T1000 (cell line): ENCODE measurements at regions not wholly inside any gene's neighbourhood (a gene's known extent, or its start where the extent isn't known, plus 50 kb on each side); places are given as distances from the start of the nearest gene placed in this dataset.
"Not testable (repeated sequence)": the region's sequence is repeated elsewhere in the genome, so short reads cannot be mapped to it uniquely, and the experiment has no call there.

Experiments
- DNase-seq: peaks from one replicate; lab custom pipeline; 2025; ENCODE audit warnings: mixed read lengths; lab: John Stamatoyannopoulos, UW

DNA sequence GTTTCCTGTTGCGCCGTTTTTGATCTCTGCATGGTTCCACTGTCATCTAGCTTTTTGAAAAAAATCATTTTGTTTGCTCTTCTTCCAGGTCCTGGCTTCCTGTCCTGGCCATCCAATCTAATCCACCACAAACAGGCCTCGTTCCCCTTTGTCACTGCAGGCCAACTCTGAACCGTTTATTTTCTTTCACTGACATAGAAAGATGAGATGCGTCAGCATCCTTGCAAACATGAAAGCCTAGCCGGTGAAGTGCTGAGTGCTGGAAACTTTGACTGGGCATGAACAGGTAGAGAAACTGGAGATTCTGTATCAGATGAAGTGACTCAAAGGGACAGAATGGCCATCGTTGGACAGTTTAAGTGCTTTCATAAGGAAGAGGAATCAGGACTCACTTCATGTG, 1247.8 kb downstream of the TYW1 start:
- DNase-seq = no peak

DNA sequence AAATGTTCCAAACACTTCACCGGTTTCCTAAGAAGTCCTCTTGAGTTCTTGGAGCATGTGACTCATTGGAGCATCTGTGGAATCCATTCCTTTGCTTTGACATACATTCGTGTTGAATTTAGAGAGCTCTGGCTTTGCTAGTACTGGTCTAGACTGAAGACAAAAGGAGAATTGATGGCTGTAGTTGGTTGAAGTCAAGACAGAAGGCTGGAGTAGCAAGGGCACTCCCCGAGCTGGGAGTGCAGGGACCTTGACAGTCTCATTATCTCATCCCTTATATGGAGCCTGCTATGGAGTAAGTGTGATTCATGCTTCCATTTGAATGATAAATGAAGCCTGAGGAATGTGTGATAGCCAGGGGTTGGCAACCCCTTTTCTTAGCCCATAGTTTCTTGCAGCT, 1249.1 kb downstream of the TYW1 start:
- DNase-seq = no peak

DNA sequence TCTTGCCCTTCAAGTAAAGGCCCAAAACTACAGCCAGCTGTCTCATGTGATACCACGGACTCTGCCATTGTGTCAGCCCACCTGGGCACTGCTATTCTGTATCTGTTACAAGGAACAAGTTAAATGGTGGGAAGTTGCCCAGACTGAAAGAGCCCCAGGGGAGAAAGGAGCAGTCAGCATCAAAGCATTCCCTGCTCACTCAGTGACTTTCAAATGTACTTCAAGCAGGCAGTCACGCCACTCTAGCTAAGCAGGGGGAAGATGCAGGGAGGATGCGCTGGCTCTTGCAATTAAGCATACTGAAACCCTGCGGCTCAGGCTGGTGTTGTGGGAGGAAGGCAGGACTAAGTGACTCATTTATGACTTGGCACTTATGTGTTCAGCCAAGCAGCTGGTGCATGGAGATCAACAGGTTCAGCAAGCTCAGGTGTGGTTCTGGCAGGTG, 1249.6 kb downstream of the TYW1 start:
- DNase-seq = peak; percentile 59

DNA sequence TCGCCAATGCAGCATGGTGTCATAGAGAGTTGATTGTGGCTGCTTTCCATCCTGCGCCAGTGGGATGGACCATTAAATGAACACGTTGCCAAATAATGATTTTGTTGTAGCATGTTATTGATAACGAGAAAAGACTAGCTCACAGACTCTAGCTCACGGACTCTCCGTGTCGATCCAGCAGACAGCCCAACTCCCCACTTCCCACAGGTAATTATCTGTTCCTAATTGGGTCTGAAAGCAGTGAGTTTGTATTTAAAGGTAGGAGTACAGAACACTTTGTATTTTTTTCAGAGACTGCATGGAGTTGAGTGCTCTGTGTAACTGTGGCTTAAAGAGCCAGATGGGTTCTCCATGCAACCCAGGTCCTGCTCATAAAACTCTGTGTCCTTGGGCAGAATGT, 1250.5 kb downstream of the TYW1 start:
- DNase-seq = no peak

DNA sequence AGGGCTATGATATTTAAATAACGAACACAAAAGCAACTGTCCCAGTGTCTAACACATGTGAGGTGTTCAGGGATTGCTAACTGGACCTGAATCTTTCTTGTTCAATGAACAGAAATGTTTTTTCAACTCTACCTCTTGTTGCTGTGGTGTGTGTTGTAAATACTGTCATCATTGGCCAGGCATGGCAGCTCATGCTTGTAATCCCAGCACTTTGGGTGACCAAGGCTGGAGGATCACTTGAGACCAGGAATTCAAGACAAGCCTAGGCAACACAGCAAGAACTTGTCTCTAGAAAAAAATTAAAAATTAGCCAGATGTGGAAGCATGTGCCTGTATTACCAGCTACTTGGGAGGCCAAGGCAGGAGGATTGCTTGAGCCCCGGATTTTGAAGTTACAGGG, 1250.9 kb downstream of the TYW1 start:
- DNase-seq = no peak

DNA sequence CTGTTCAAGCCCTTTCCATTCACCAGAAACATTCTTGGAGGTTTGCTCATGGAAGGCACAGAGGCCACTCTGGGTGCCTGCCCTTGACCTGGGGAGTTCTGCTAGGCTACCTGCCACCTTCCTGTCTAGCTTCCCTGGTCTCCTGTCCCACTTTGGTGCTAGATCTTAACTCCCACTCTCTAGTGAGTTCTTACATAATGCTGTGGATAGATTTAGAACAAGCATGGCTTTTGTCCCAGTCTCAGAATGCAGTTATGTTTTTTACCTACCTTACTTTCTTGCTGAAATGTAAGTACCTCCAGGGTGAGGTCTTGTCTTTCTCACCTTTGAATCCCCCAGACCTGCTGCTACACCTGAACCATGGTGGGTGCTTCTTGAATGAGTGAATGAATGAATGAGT, 1252.3 kb downstream of the TYW1 start:
- DNase-seq = no peak

DNA sequence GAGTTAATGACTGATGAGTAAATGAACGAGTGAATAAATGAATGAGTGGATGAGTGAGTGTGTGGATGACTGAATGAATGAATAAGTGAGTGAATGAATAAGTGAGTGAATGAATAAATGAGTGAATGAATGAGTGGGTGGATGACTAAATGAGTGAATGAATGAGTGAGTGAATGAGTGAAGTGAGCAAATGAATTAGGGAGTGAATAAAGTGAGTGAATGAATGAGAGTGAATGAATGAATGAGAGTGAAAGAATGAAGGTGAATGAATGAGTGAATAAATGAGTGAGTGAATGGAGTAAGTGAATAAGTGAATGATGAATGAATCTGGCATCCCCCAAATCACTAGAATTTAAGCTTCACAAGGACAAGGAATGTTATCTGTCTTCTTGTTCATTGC, 1253.0 kb downstream of the TYW1 start:
- DNase-seq = no peak

DNA sequence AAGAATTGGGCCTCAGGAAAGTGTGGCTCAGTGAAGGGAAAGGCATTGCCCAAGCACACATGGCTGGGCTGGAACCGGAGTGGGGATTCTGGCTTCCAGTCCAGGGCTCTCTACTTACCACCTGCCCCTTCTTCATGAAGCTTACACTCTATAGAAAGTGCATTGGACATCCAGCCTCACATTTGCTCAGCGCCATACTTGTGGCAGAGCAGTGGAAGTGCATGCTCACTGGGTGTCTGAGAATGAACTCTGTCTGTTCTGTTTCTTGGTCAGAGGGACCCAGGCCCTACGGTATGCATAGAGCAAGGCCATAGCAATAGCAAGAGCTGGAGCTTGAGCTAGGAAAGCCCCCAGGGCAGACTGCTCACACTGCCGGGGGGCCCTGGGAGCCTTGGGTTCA, 1253.5 kb downstream of the TYW1 start:
- no peak for DNase-seq

DNA sequence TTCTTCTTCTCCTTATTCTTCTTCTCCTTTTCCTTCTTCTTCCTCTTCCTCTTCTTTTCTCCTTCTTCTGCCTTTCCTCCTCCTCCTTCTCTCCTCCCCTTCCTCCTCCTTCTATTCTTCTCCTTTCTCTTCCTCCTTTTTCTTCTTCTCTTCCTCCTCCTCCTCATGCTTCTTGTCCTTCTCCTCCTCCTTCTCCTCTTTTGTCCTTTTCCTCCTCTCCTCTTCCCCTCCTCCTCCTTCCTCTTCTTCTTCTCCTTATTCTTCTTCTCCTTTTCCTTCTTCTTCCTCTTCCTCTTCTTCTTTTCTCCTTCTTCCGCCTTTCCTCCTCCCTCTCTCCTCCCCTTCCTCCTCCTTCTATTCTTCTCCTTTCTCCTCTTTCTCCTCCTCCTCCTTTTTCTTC, 1258.2 kb downstream of the TYW1 start:
- not testable (repeated sequence) for DNase-seq

DNA sequence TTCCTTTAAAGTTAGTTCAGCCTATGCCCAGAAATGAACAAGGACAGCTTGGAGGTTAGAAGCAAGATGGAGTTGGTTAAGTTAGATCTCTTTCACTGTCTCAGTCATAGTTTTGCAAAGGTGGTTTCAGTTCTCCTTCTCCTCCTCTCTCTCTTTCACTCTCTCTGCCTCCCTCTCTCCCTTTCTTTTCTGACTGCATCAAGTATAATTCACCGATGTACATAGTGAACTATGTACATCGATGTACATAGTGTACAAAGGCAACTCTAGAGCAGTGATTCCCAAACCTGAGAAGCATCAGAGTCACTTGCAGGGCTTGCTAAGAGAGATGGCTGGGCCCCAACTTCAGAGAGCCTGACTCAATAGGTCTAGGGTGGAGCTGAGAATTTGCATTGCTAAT, 1259.7 kb downstream of the TYW1 start:
- DNase-seq = no peak

DNA sequence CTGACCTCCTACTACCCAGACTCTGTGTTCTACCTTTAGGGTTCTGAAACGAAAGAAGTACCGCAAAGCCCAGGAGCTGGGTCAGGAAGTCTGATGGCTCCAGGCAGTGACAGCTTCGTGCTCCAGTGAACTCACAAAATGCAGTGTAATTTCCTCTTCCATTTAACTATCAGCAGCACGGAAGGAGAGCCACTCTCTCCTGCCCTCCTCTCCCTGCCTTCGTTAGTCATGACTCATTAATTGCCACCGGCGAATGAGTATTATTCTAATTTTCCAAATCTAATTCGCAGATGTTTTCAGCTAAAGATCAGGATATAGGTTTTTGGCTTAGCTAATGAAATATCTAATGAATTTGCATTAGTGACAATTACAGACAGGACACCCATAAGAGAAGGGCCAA, 1262.0 kb downstream of the TYW1 start:
- DNase-seq = no peak

DNA sequence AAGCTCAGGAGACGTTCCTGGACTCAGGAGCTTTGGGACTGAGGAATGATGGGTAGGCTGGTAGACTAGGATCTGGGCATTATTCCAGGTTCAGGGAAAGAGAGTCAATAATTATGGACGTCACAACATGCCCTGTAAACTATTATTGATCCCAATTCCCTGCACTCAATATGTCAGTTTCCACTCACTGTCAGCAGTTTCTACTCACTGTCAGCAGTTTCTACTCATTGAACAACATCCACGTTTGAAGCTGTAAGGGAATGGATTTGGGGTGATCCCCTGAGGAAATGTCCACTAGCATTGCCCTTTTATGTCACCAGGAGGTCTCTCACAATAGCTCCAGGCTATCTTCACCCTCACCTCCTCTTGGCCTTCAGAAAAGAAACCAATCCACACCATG, 1268.6 kb downstream of the TYW1 start:
- DNase-seq = no peak

DNA sequence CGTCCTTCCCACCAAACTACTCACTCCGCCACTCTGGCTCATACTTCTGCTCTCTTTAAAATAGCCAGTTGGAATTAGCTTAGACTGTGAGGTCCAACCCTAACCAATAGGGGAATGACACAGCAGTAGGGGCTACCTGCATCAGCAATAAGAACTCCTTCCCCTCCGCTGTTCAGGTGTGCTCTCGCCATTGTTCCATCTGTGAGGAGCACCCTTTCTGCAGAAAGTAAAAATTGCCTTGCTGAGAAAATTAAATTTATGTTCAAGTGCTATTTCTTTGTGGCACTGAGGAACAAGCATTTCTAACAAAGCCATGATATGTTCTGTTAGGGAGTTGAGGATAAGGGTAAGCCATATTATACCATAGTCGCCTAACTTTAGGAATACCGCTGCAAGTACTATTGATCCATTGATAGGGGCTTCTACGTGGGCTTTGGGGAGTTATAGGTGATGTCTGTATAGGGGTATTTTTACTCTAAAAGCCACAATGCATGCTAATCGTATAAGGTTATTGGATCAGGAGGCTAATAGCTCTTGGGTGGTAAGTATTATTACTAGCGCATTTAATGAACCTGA, 1269.5 kb downstream of the TYW1 start:
- no peak for DNase-seq

DNA sequence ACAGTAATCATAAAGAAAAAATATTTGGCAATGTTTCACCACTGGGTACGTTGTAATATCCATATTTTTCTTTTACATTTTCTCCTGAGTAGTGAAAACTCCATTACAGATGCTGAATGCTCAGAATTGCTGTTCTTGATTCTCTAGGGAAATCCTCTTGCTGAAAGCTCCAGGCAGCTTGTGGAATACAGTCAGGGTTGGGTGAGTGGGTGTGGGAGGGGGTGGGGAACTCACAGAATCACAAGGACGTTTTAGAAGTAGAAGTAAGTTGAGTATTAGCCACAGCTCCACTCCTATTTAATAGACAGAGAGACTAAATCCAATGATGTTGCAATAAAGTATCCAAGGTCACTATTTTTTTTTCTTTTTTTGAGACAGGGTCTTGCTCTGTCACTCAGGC, 1270.9 kb downstream of the TYW1 start:
- DNase-seq = no peak

DNA sequence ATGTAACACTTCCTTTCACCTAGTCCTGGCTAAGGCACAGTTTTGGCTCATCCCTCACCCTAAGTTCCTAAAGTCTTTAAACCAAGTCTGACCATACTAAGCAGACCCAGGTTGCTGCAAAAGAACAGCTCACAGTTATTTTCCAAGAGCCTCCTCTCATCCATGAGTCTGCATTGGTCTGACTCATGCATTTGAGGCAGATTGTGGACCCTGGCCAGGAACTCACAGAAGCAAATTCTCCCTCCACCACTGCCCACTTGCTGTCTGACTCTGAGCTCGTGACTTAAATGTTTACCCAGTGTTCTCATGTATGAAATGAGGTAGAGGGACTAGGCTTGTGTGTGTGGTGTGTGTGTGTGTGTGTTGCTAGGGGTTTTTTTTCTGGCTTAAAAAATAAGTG, 1272.8 kb downstream of the TYW1 start:
- DNase-seq = peak; percentile 48

DNA sequence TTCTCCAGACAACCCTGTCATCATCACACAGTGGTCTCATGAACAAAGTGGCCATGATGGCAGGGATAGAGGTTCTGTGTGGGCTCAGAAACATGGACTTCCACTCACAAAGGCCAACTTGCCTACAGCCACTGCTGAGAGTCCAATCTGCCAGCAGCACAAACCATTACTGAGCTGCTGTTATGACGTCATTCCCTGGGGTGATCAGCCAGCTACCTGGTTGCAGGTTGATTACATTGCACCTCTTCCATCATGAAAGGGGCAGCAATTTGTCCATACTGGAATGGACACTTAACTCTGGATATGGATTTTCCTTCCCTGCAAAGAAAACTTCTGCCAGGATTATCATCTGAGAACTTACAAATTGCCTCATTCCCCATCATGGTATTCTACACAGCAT, 1275.9 kb downstream of the TYW1 start:
- DNase-seq = no peak

DNA sequence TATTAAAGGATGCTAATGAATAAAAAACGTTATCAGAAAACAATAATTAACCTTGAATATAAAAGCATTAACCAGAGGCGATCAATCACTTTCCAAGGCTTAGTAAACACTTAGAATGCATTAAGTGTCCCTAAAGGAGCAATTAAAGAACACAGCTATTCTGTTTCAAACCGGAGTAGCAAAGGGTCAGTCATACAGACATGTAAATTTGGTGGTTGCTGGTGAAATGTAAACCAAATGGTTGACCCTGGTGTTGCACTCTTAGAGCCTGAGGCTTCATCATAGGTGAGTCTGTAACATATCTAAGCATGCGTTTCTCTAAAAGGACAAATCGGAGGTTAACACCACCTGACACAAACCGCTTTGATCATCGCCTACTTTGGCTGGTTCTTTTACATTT, 1280.1 kb downstream of the TYW1 start:
- no peak for DNase-seq

DNA sequence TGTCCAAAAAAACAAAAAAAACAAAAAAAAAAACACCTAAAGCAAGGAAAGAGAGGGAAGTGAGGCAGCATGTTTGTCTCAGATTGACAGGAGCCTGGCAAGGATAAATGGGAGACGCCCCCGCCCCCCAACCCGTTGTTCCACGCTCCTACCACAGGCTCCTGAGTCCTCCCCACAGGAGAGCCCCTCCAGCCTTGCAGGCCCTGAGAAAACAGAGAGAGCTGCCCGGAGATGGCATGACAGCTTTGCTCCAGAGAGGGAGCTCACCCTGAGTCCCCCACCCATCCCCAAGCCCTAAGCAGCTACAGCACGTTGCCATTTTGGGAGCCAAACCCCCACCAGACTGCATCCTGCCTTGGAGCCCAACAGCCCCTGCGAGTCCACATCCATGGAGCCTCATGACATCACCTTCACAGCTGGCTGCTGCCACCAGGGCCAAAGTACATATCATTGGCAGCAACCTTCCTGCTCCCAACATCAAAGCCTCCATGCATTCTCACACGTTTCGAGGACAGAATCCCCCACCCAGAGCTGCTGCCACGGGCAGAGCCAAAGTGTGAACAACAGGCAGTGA, 1283.3 kb downstream of the TYW1 start:
- DNase-seq = no peak

DNA sequence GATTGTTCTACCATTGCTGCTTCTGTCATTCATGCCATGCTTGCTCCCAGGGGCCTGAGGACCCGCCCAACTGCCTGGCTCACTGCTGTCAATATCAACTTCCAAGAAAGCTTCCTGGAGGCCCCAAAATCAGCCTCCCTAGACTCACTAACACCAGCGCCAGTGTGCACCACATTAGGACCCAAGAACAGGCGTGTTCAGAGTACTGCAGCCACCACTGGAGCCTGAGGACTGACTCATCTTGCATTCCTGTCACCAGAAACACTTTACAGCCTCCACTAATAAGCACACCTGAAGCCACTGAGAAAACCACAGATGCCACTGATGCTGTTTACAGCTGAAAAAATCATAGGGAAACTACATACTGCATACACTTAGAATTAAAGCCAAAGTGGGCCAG, 1284.3 kb downstream of the TYW1 start:
- DNase-seq = no peak

DNA sequence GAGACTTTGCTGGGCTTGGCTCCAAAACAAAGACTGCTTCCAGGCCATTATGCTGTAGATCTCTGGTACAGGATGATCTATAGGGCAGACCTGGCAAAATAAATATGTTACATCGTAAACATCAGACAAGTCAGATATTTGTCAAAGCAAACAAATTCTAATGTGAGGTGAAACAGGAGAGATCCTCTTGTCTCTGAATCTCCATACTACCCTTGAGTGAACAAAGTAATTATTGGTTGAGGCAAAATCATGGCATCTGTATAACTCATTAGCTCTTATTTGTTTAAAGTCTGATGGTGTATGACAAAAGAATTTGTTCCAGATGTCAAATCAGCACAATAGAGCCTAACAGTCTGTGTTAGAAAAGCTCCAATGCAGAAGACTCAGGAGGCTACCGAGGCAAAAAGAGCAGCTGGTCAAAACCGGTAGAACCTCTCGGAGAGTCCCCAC, 1291.5 kb downstream of the TYW1 start:
- no peak for DNase-seq

DNA sequence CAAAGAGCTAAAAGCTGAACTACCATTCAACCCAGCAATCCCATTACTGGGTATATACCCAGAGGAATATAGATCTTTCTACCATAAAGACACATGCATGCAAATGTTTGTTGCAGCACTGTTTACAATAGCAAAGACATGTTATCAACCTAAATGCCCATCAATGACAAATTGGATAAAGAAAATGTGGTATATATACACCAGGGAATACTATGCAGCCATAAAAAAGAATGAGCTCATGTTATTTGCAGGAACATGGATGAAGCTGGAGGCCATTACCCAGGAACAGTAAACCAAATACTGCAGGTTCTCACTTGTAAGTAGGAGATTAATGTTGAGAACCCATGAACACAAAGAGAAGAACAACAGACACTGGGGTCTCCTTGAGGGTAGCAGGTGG, 1295.1 kb downstream of the TYW1 start:
- no peak for DNase-seq

DNA sequence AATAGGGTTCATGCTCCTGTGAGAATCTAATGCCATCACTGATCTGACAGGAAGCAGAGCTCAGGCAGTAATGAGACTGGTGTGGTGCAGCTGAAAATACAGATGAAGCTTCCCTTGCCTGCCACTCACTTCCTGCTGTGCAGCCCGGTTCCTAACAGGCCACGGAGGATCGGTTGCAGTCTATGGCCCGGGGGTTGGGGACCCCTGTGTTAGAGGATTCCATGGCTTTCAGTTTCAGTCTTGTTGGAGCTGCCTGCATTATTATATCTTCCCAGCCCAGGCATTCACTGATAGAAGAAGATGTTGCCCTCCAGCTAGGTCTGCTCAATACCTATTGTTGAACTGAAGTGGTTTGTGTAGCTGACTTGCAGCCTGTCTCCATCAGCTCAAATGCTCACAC, 1298.8 kb downstream of the TYW1 start:
- no peak for DNase-seq

DNA sequence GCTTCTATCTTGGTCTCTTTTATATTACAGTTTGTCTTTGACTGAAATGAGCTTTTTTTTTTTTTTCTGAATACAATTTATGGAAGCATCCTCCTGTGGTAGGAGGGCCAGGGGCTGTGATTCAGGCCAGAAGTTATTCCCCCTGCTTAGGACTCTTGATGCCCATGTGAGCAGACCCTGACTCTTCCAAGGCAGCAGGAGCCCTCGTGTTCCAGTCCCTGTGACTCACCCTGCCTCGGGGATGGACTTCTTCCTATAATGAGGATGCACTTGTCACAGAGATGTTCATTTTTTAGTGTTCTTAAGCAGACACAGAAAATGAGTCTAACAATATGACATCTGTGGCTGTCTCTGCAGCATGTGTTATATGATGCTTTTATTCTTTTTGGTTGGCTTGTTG, 1293.7 kb upstream of the AUTS2 start:
- no peak for DNase-seq

DNA sequence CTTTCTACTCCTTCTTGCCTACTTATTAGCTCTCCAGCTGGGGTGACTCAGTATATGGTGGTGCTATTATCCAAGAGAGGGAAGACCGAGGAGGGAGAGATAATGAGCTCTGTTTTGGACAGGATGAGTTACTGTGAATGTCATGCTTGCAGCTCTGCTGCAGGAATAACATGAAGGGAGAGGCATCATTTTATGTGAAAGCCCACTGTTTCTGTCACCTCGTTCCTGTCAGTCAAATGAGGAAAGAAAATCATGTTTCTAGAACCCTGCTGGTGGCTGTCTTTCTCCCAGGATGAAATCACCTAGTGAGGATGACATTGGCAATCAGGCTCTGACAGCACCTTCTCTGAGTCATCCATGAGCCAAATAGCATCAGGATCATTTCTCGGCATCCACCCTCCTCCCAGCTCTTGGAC, 1291.6 kb upstream of the AUTS2 start:
- no peak for DNase-seq
